Gastrocnemius medialis (tissue), 4 donors: ENCODE measurements at regions not wholly inside any gene's neighbourhood (a gene's known extent, or its start where the extent isn't known, plus 50 kb on each side); places are given as distances from the start of the nearest gene placed in this dataset.

Source experiments
- ATAC-seq, 2 donors: fragments of 150-250 bp; one replicate each; pipeline ENCODE4 v1.9.1; 2016
- DNase-seq, 2 donors: peaks; one replicate each; pipeline ENCODE4 v3.0.0-alpha.2; 2019
- H3K27ac ChIP-seq, 4 donors: fragments of 200-600 bp; sonication (generic); 1 replicate in 1 of 4; 2 replicates in 3 of 4; pipeline ENCODE4 v1.5.1; 2016 to 2018; ENCODE audit warnings: mild to moderate bottlenecking in 2 of 4, moderate library complexity in 1 of 4
- H3K27me3 ChIP-seq, 3 donors: fragments of 200-600 bp; sonication (generic) in 2 of 3; 1 replicate in 1 of 3; 2 replicates in 2 of 3; pipeline versions ENCODE4 v1.5.1 to v1.6.0; 2016 to 2019; ENCODE audit warnings: mild to moderate bottlenecking in 1 of 3, moderate library complexity in 1 of 3
- H3K36me3 ChIP-seq, 2 donors: fragments of 200-600 bp; sonication (generic) in 1 of 2; one replicate each; pipeline ENCODE4 v1.5.1; 2017 to 2018
- H3K4me1 ChIP-seq, 2 donors: fragments of 200-600 bp; sonication (generic) in 1 of 2; one replicate each; pipeline ENCODE4 v1.5.1; 2016 to 2017; ENCODE audit warnings: mild to moderate bottlenecking in 2 of 2
- H3K4me3 ChIP-seq, 4 donors: fragments of 200-600 bp; sonication (generic) in 3 of 4; 1 replicate in 1 of 4; 2 replicates in 3 of 4; pipeline ENCODE4 v1.5.1; 2016 to 2019; ENCODE audit warnings: mild to moderate bottlenecking in 2 of 4
- H3K9me3 ChIP-seq, 3 donors: fragments of 200-600 bp; sonication (generic) in 2 of 3; 1 replicate in 1 of 3; 2 replicates in 2 of 3; pipeline ENCODE4 v1.5.1; 2016 to 2019
- CTCF ChIP-seq, 5 experiments: fragments of 450-650 bp in 3 of 5; fragments of 200-600 bp in 2 of 5; sonication (generic) in 2 of 5; IDR thresholded peaks in 4 of 5; conservative IDR thresholded peaks in 1 of 5; 1 replicate in 4 of 5; 2 replicates in 1 of 5; pipeline ENCODE4 v1.5.1; 2016 to 2019; ENCODE audit warnings: antibody characterized with exemption in 5 of 5, mild to moderate bottlenecking in 3 of 5, moderate library complexity in 3 of 5
- POLR2A ChIP-seq, 2 donors: fragments of 450-650 bp; IDR thresholded peaks; one replicate each; pipeline ENCODE4 v1.6.1; 2017; ENCODE audit warnings: antibody characterized with exemption in 2 of 2, mild to moderate bottlenecking in 2 of 2, moderate library complexity in 2 of 2
- in situ Hi-C, 4 donors: fragments of 200-750 bp; cut with MboI; loops; one replicate each; pipeline versions ENCODE4 v1.15.0 to v1.8.0; 2017; ENCODE audit warnings: low sequenced_read_pairs in 4 of 4
- intact Hi-C: fragments of 100-400 bp; cut with DNase I; formaldehyde crosslinking; loops from one replicate; pipeline ENCODE4 v1.15.1; 2023; ENCODE audit warnings: low total_unique reads

GRCh38 chr10:2410049-2410448 is 657.3 kb upstream of the PFKP start:
- Histone ChIP-seq H3K27ac (no peak overlapping the region), H3K27me3 (no peaks in the 10 kb centered on the region), H3K4me1 (no peaks in the 10 kb centered on the region), H3K4me3 (no peak overlapping the region), H3K9me3 (no peaks in the 10 kb centered on the region), H3K36me3 (no peaks in the 10 kb centered on the region)
- DNase-seq: no peak
- in situ Hi-C loops (no loop called here), intact Hi-C loops (no loop called here)
- ATAC-seq: no peak
- TF ChIP-seq CTCF (IDR thresholded peaks at IDR 0.05 in 4 of 5, conservative IDR thresholded peaks at IDR 0.05 in 1 of 5) (no peak), POLR2A (IDR thresholded peaks at IDR 0.05) (no peak)

DNA sequence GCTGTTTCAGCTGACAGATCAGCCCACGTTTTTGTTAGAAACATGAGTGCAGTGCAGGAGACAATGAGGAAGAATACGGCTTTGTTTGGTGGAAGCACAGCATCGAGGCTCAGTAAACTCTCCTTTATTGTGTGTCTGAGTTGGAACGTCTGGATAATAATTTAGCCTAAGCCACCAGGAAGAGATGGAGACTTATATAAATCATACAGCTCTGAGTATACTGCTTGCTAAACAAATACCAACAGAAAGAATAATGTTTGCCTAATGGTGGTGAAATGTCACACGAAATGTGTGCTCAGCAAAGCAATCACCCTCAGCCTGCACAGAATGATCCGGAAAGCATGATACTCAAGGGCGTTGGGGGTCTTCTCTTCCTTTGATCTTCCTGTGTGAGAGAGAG is 664.1 kb upstream of the ADARB2 start:
- in situ Hi-C loops (no loop called here), intact Hi-C loops (no loop called here)
- DNase-seq: no peak
- no peak for ATAC-seq
- TF ChIP-seq POLR2A (IDR thresholded peaks at IDR 0.05) (no peak), CTCF (IDR thresholded peaks at IDR 0.05 in 4 of 5, conservative IDR thresholded peaks at IDR 0.05 in 1 of 5) (no peak)
- Histone ChIP-seq H3K4me1 (no peaks in the 10 kb centered on the region), H3K27me3 (no peaks in the 10 kb centered on the region), H3K4me3 (no peak overlapping the region), H3K9me3 (no peaks in the 10 kb centered on the region), H3K36me3 (no peaks in the 10 kb centered on the region), H3K27ac (no peak overlapping the region)

DNA sequence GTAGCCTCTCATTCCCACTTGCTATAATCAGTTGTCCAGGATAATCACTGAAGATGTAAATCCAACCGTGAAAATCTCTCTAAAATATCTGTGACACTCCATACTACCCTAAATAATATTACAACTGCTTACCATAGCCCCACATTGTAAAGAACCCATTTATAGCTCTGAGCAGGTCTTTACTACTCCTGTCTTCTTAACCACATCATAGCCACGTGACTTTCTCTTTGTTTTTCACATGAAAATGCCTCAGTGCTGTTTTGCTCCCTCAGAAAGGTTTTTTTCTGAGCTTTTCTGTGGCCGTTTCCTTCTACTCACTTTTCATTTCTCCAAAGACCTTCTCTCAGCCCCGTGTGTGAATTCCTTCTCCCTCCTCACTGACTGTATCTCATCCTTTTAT is 662.2 kb upstream of the ADARB2 start:
- ATAC-seq (no peak), DNase-seq (no peak)
- in situ Hi-C loops: no loop called here
- no peaks in the 10 kb centered on the region for H3K9me3 ChIP-seq
- H3K36me3 ChIP-seq: no peaks in the 10 kb centered on the region
- no peak overlapping the region for H3K27ac ChIP-seq
- no peaks in the 10 kb centered on the region for H3K4me1 ChIP-seq
- no peaks in the 10 kb centered on the region for H3K27me3 ChIP-seq
- TF ChIP-seq CTCF (IDR thresholded peaks at IDR 0.05 in 4 of 5, conservative IDR thresholded peaks at IDR 0.05 in 1 of 5) (no peak), POLR2A (IDR thresholded peaks at IDR 0.05) (no peak)
- no peak overlapping the region for H3K4me3 ChIP-seq
- intact Hi-C loops: no loop called here

- Histone ChIP-seq H3K27me3 (no peaks in the 10 kb centered on the region), H3K9me3 (no peaks in the 10 kb centered on the region), H3K4me3 (no peak overlapping the region), H3K4me1 (no peaks in the 10 kb centered on the region), H3K27ac (no peak overlapping the region), H3K36me3 (no peaks in the 10 kb centered on the region)
- TF ChIP-seq CTCF (IDR thresholded peaks at IDR 0.05 in 4 of 5, conservative IDR thresholded peaks at IDR 0.05 in 1 of 5): no peak
- no peak for TF ChIP-seq POLR2A (IDR thresholded peaks at IDR 0.05)
- no peak for ATAC-seq
- intact Hi-C loops: no loop called here
- no peak for DNase-seq
- in situ Hi-C loops: no loop called here
These were observed 655.0 kb upstream of the ADARB2 start for GRCh38 chr10:2392145-2392812.

DNA sequence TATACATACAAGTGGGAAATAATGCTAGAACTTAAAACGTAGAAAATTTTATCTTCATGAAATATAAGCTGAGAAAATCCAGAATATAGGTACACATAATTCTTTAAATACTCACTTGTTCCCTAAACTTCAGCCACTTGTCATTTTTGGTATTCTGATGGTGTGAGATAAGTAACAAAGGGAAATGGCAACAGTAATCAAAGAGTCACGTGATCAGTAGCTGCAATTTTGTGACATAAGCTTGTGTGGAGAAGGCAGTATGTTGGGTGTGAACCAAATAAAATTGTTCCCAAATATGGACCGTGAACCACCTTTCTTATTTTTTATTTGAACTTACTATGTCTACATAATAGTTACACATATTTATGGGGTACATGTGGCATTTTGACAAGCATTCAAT is 650.3 kb upstream of the ADARB2 start:
- intact Hi-C loops (no loop called here), in situ Hi-C loops (no loop called here)
- no peak for ATAC-seq
- no peak overlapping the region for H3K27ac ChIP-seq
- H3K27me3 ChIP-seq: no peaks in the 10 kb centered on the region
- no peaks in the 10 kb centered on the region for H3K36me3 ChIP-seq
- H3K4me1 ChIP-seq: no peaks in the 10 kb centered on the region
- TF ChIP-seq CTCF (IDR thresholded peaks at IDR 0.05 in 4 of 5, conservative IDR thresholded peaks at IDR 0.05 in 1 of 5) (no peak), POLR2A (IDR thresholded peaks at IDR 0.05) (no peak)
- no peak overlapping the region for H3K4me3 ChIP-seq
- no peaks in the 10 kb centered on the region for H3K9me3 ChIP-seq
- DNase-seq: no peak
